DND-41 (cell line): ENCODE measurements at regions not wholly inside any gene's neighbourhood (a gene's known extent, or its start where the extent isn't known, plus 50 kb on each side); places are given as distances from the start of the nearest gene placed in this dataset.

Source experiments
- ATAC-seq: fragments of 200-7000 bp; cut with Tn5 transposase; 3 replicates; pipeline ENCODE4 v1.9.1; 2021; ENCODE audit warnings: low read depth; ENCODE audit not compliant: insufficient read depth
- DNase-seq: peaks from one replicate; pipeline ENCODE4 v3.0.0-alpha.2; 2020
- H2AFZ ChIP-seq: 2 replicates; pipeline ENCODE4 v1.6.0; 2012; ENCODE audit warnings: low read depth, low read length
- H3K27ac ChIP-seq: 2 replicates; pipeline ENCODE4 v1.5.1; 2012; ENCODE audit warnings: low read length, inconsistent platforms
- H3K27me3 ChIP-seq: fragments of 200-600 bp; sonication (generic); 2 replicates; pipeline ENCODE4 v1.6.0; 2012; ENCODE audit warnings: low read length, mild to moderate bottlenecking, inconsistent platforms; ENCODE audit not compliant: insufficient read depth, poor library complexity
- H3K36me3 ChIP-seq: 2 replicates; pipeline ENCODE4 v1.5.1; 2012; ENCODE audit warnings: low read length, inconsistent platforms; ENCODE audit not compliant: insufficient read depth
- H3K4me1 ChIP-seq: 2 replicates; pipeline ENCODE4 v1.5.1; 2012; ENCODE audit warnings: mild to moderate bottlenecking, low read length; ENCODE audit not compliant: insufficient read depth
- H3K4me2 ChIP-seq: 2 replicates; pipeline ENCODE4 v1.6.0; 2012; ENCODE audit warnings: mild to moderate bottlenecking, moderate library complexity, low read length, inconsistent platforms; ENCODE audit not compliant: insufficient read depth
- H3K4me3 ChIP-seq, 2 experiments: fragments of 200-600 bp in 1 of 2; shearing (Covaris generic) in 1 of 2; 2 replicates each; pipeline ENCODE4 v1.5.1; 2012 to 2016; ENCODE audit warnings: inconsistent platforms in 2 of 2, low read length in 2 of 2, mild to moderate bottlenecking in 2 of 2, low read depth in 1 of 2, moderate library complexity in 1 of 2
- H3K79me2 ChIP-seq: 2 replicates; pipeline ENCODE4 v1.6.0; 2012; ENCODE audit warnings: low read length, inconsistent platforms; ENCODE audit not compliant: insufficient read depth
- H3K9ac ChIP-seq: 2 replicates; pipeline ENCODE4 v1.6.0; 2012; ENCODE audit warnings: low read depth, mild to moderate bottlenecking, inconsistent platforms, low read length, moderate library complexity
- H3K9me3 ChIP-seq: 2 replicates; pipeline ENCODE4 v1.5.1; 2012; ENCODE audit warnings: low read length, moderate library complexity, mild to moderate bottlenecking, inconsistent platforms; ENCODE audit not compliant: insufficient read depth, severe bottlenecking
- H4K20me1 ChIP-seq: 2 replicates; pipeline ENCODE4 v1.6.0; 2012; ENCODE audit warnings: low read length; ENCODE audit not compliant: insufficient read depth
- CTCF ChIP-seq: IDR thresholded peaks from 2 replicates; pipeline ENCODE4 v1.5.1; 2012; ENCODE audit warnings: borderline replicate concordance, low read length, moderate library complexity, mild to moderate bottlenecking; ENCODE audit not compliant: poor library complexity, severe bottlenecking; ENCODE audit errors: extremely low read depth
- EZH2 ChIP-seq: IDR thresholded peaks from 3 replicates; pipeline ENCODE4 v1.6.1; 2012; ENCODE audit warnings: borderline replicate concordance, low read depth, mild to moderate bottlenecking, moderate library complexity, low read length, inconsistent platforms; ENCODE audit not compliant: severe bottlenecking

GRCh38 chr10:130380056-130380455 is 243.9 kb downstream of the GLRX3 start:
- Histone ChIP-seq H3K4me3 (no peak overlapping the region), H3K27ac (no peak overlapping the region), H2AFZ (no peak overlapping the region), H3K79me2 (no peaks in the 10 kb centered on the region), H4K20me1 (no peaks in the 10 kb centered on the region), H3K27me3 (no peaks in the 10 kb centered on the region), H3K9me3 (peaks cover 3% of the 10 kb centered on the region), H3K4me2 (no peak overlapping the region), H3K36me3 (no peaks in the 10 kb centered on the region), H3K9ac (no peak overlapping the region), H3K4me1 (no peaks in the 10 kb centered on the region)
- no peak for ATAC-seq
- TF ChIP-seq EZH2 (no peak), CTCF (no peak)
- DNase-seq, result no peak

GRCh38 chr10:130382031-130382430 is 245.8 kb downstream of the GLRX3 start:
- H3K27ac ChIP-seq, result no peak overlapping the region
- H3K79me2 ChIP-seq, result no peaks in the 10 kb centered on the region

DNA sequence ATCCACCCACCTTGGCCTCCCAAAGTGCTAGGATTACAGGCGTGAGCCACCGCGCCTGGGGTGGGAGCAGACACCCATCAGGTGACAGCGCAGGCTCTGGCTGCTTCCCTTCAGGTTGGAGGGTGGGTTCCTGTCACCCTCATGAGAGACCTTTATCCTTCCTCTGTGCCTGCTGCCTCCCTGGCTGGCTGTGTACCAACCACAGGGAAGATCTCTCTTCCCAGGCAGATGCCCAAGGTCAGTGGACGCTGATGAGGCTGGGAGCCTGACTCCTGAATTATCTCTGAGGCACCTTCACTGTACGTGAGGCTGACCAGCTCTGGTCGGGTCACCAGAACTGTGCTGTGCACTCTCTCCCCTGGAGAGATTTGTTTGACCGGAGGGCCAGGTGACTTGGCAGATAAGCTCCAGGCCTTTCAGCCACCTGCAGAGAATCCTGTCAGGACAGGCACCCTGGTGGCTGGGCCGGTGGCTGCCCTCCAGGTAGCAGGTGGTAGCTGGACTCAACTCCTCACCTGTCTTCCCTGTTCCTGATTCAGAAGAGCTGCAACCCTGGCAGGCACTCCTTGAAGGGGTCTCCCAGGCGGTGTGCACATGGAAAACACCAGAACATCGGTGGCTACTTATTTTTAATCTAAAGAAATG is 251.9 kb downstream of the GLRX3 start:
- H3K27me3 ChIP-seq, result no peaks in the 10 kb centered on the region
- H3K79me2 ChIP-seq, result no peaks in the 10 kb centered on the region
- no peak overlapping the region for H2AFZ ChIP-seq
- no peak overlapping the region for H3K4me2 ChIP-seq
- no peak overlapping the region for H3K4me3 ChIP-seq
- no peaks in the 10 kb centered on the region for H4K20me1 ChIP-seq
- H3K4me1 ChIP-seq, result no peaks in the 10 kb centered on the region
- no peak for DNase-seq
- TF ChIP-seq EZH2, result no peak
- no peak for TF ChIP-seq CTCF
- ATAC-seq, result no peak
- no peak overlapping the region for H3K27ac ChIP-seq
- H3K36me3 ChIP-seq, result no peaks in the 10 kb centered on the region
- peaks cover 3% of the 10 kb centered on the region for H3K9me3 ChIP-seq
- H3K9ac ChIP-seq, result no peak overlapping the region

More at GRCh38 chr10:130382031-130382430, 245.8 kb downstream of the GLRX3 start:
- ATAC-seq (no peak), DNase-seq (no peak)
- no peak for TF ChIP-seq CTCF
- no peak for TF ChIP-seq EZH2
- no peak overlapping the region for H3K9ac ChIP-seq
- no peaks in the 10 kb centered on the region for H3K4me1 ChIP-seq
- H3K36me3 ChIP-seq, result no peaks in the 10 kb centered on the region
- no peaks in the 10 kb centered on the region for H4K20me1 ChIP-seq
- H3K27me3 ChIP-seq, result no peaks in the 10 kb centered on the region
- H3K4me3 ChIP-seq, result no peak overlapping the region
- no peak overlapping the region for H3K4me2 ChIP-seq
- H2AFZ ChIP-seq, result no peak overlapping the region
- peaks cover 3% of the 10 kb centered on the region for H3K9me3 ChIP-seq

GRCh38 chr10:130388746-130389145 is 252.6 kb downstream of the GLRX3 start:
- H2AFZ ChIP-seq, result no peak overlapping the region
- no peaks in the 10 kb centered on the region for H3K4me1 ChIP-seq
- no peaks in the 10 kb centered on the region for H3K79me2 ChIP-seq
- H3K9me3 ChIP-seq, result peaks cover 4% of the 10 kb centered on the region
- DNase-seq (no peak), ATAC-seq (no peak)
- no peaks in the 10 kb centered on the region for H3K27me3 ChIP-seq
- no peak overlapping the region for H3K9ac ChIP-seq
- H3K36me3 ChIP-seq, result no peaks in the 10 kb centered on the region
- no peaks in the 10 kb centered on the region for H4K20me1 ChIP-seq
- TF ChIP-seq CTCF (no peak), EZH2 (no peak)
- H3K4me3 ChIP-seq, result no peak overlapping the region
- no peak overlapping the region for H3K4me2 ChIP-seq
- H3K27ac ChIP-seq, result no peak overlapping the region
